ENCODE measurements at regions not wholly inside any gene's neighbourhood (a gene's known extent, or its start where the extent isn't known, plus 50 kb on each side); places are given as distances from the start of the nearest gene placed in this dataset.

DNA sequence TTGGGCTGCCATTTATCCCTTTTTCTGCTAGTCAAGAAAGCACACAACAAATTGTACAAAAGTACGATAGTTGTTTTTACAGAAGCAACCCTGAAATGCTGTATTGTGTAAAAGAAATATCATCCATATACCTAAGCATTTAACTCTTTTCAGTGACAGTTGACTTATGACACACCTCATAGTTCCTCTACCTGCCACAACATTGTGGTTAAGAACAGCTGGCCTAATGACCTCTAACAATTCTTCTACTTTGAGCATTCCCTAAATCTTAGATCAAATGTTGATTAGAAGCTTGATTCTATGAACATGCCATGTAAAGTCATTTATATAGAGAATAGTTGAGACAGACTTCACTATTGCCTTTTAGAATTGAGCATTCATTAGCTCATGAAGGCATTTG, 165.9 kb upstream of the SETBP1 start:
- TF ChIP-seq CTCF (IDR thresholded peaks at IDR 0.05; ENCODE audit: insufficient read depth, low read length, poor library complexity, severe bottlenecking) = no peak
- no peaks in the 10 kb centered on the region for H3K36me3 ChIP-seq (ENCODE audit: control insufficient read depth, insufficient read depth, low read length)
- DNase-seq (ENCODE audit: low read depth) = no peak
- no peak overlapping the region for H3K4me3 ChIP-seq (ENCODE audit: low read depth, low read length)
- H3K27me3 ChIP-seq (ENCODE audit: control insufficient read depth, insufficient read depth, low read length) = no peaks in the 10 kb centered on the region

- TF ChIP-seq CTCF (IDR thresholded peaks at IDR 0.05; ENCODE audit: insufficient read depth, low read length, poor library complexity, severe bottlenecking) = no peak
- Histone ChIP-seq H3K36me3 (ENCODE audit: control insufficient read depth, insufficient read depth, low read length) (no peaks in the 10 kb centered on the region), H3K4me3 (ENCODE audit: low read depth, low read length) (no peak overlapping the region), H3K27me3 (ENCODE audit: control insufficient read depth, insufficient read depth, low read length) (no peaks in the 10 kb centered on the region)
- no peak for DNase-seq (ENCODE audit: low read depth)
Measured at GRCh38 chr18:44516450-44516849, 164.2 kb upstream of the SETBP1 start.

DNA sequence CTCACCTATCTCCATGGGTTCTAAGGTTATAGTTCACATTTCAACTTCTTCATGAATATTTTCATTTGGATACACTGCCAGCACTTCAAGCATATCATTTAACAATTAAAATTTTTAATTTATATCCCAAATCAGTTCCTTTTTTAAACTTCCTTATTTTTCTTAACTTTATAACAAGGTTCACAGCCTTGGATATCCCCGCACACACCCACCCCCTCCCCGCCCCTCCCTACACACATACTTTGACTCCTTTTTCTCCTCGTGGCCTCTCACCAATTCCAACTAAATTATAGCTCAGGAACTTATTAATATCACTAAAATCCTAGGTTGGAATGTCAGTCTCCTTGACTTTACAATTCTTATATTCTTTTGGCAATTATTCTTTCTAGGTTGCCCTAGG, 163.6 kb upstream of the SETBP1 start:
- Histone ChIP-seq H3K4me3 (ENCODE audit: low read depth, low read length) (no peak overlapping the region), H3K36me3 (ENCODE audit: control insufficient read depth, insufficient read depth, low read length) (no peaks in the 10 kb centered on the region), H3K27me3 (ENCODE audit: control insufficient read depth, insufficient read depth, low read length) (no peaks in the 10 kb centered on the region)
- DNase-seq (ENCODE audit: low read depth) = no peak
- no peak for TF ChIP-seq CTCF (IDR thresholded peaks at IDR 0.05; ENCODE audit: insufficient read depth, low read length, poor library complexity, severe bottlenecking)

DNA sequence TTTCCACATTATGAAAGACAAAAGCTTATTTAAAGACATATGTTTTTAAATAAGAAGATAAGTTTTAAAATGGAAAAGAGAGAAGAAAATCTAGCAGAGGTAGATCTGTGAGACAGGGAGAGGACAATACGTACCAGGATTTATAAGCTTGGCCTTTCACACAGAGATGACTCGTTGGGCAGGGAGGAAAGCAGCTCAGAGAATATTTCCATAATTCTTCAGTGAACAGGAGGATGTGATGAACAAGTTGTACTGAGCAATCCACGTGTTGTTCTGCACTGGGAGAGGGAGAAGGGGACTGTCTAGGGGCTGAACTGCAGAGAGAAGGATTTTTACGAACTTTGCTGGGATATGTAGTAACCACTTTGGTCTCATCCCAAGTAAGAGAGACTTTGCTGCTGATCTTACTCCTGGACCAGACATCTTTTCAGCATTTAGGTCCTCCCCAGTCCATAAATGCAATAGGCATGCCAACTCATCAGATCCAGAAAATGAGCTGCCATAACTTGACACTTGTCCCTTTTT, 162.5 kb upstream of the SETBP1 start:
- no peak for DNase-seq (ENCODE audit: low read depth)

GRCh38 chr18:44518666-44519065, 162.0 kb upstream of the SETBP1 start:
- TF ChIP-seq CTCF (IDR thresholded peaks at IDR 0.05; ENCODE audit: insufficient read depth, low read length, poor library complexity, severe bottlenecking) = no peak
- no peak overlapping the region for H3K4me3 ChIP-seq (ENCODE audit: low read depth, low read length)

More for the DNA sequence above, 162.5 kb upstream of the SETBP1 start:
- no peak for TF ChIP-seq CTCF (IDR thresholded peaks at IDR 0.05; ENCODE audit: insufficient read depth, low read length, poor library complexity, severe bottlenecking)
- H3K4me3 ChIP-seq (ENCODE audit: low read depth, low read length) = no peak overlapping the region
- H3K27me3 ChIP-seq (ENCODE audit: control insufficient read depth, insufficient read depth, low read length) = no peaks in the 10 kb centered on the region
- H3K36me3 ChIP-seq (ENCODE audit: control insufficient read depth, insufficient read depth, low read length) = no peaks in the 10 kb centered on the region

DNA sequence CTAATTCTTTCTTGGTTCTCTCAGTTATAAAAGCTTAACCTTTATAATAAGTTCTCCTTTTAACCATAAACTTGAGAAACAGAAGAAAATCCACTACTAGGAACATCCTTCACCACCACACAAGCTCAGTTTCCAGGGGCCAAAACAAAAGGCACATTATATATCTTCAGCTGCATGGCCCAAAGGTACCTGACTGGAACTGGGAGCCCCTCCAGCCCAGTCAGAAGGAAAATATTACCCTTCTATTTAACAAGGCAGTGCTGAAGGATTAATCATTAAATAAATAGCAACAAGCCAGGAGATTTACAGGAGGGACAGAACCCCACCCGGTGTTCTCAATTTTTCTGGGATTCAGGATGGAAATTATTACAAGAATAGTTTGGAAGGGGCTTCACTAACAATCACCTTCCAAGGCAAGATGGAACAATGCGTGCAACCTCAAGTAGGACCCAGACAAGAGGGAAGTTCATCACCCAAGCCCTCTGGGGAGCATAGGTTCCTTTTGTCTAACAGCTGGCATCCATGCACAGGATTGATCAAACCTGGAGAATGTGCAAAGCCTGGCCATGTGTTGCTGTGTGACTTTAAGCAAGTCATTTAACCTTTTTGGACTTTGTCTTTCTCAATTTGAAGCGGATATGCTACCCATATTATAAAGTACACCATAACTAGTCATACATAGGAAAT, 159.6 kb upstream of the SETBP1 start:
- Histone ChIP-seq H3K27me3 (ENCODE audit: control insufficient read depth, insufficient read depth, low read length) (no peaks in the 10 kb centered on the region), H3K36me3 (ENCODE audit: control insufficient read depth, insufficient read depth, low read length) (no peaks in the 10 kb centered on the region), H3K4me3 (ENCODE audit: low read depth, low read length) (no peak overlapping the region)
- DNase-seq (ENCODE audit: low read depth) = no peak
- no peak for TF ChIP-seq CTCF (IDR thresholded peaks at IDR 0.05; ENCODE audit: insufficient read depth, low read length, poor library complexity, severe bottlenecking)

More at GRCh38 chr18:44518666-44519065, 162.0 kb upstream of the SETBP1 start:
- H3K27me3 ChIP-seq (ENCODE audit: control insufficient read depth, insufficient read depth, low read length) = no peaks in the 10 kb centered on the region
- no peaks in the 10 kb centered on the region for H3K36me3 ChIP-seq (ENCODE audit: control insufficient read depth, insufficient read depth, low read length)
- DNase-seq (ENCODE audit: low read depth) = no peak

Data from kidney epithelial cell (primary cell).